Calu3 (cell line): ENCODE measurements at regions not wholly inside any gene's neighbourhood (a gene's known extent, or its start where the extent isn't known, plus 50 kb on each side); places are given as distances from the start of the nearest gene placed in this dataset.

Experiments
- BruUV-seq: library from RNA; stranded (reverse); fragments of 400-500 nt; replicated peaks from 2 replicates; lab custom pipeline; 2021; lab: Mats Ljungman, UMichigan
- CTCF ChIA-PET: fragments of 300-600 bp; sonication (Branson Sonifier 250); formaldehyde crosslinking; loops from one replicate; lab custom pipeline; 2022; ENCODE audit warnings: antibody characterized with exemption; lab: Charles Lee
- DNase-seq: peaks from one replicate; pipeline ENCODE4 v3.0.0; 2022
- H3K27ac Mint-ChIP-seq: one replicate; pipeline ENCODE4 v1.8.0; 2022; ENCODE audit warnings: mixed read lengths; ENCODE audit not compliant: unreplicated experiment
- H3K27me3 Mint-ChIP-seq: one replicate; pipeline ENCODE4 v1.8.0; 2022; ENCODE audit warnings: mixed read lengths; ENCODE audit not compliant: unreplicated experiment
- H3K36me3 Mint-ChIP-seq: one replicate; pipeline ENCODE4 v1.8.0; 2022; ENCODE audit warnings: mild to moderate bottlenecking, moderate library complexity, mixed read lengths; ENCODE audit not compliant: insufficient read depth, unreplicated experiment
- H3K4me1 Mint-ChIP-seq: one replicate; pipeline ENCODE4 v1.8.0; 2022; ENCODE audit warnings: mild to moderate bottlenecking, low read depth, mixed read lengths; ENCODE audit not compliant: unreplicated experiment
- H3K4me3 Mint-ChIP-seq: one replicate; pipeline ENCODE4 v1.8.0; 2022; ENCODE audit warnings: mild to moderate bottlenecking, low read depth, moderate library complexity, mixed read lengths; ENCODE audit not compliant: unreplicated experiment
- H3K9me3 Mint-ChIP-seq: one replicate; pipeline ENCODE4 v1.8.0; 2022; ENCODE audit warnings: low read depth, mixed read lengths; ENCODE audit not compliant: unreplicated experiment
- CTCF ChIP-seq: fragments of 200-600 bp; IDR thresholded peaks from one replicate; pipeline ENCODE4 v1.8.0; 2022; ENCODE audit warnings: antibody characterized with exemption; ENCODE audit not compliant: unreplicated experiment
- intact Hi-C: fragments of 100-400 bp; cut with micrococcal nuclease; formaldehyde crosslinking; loops from one replicate; pipeline ENCODE4 v1.10.0; 2022; ENCODE audit not compliant: unreplicated experiment

- no peaks in the 10 kb centered on the region for H3K9me3 Mint-ChIP-seq
- CTCF ChIA-PET: no interaction called here
Measured at GRCh38 chr11:19571906-19572305, 140.7 kb upstream of the NAV2 start.

GRCh38 chr11:19570889-19571288 lies 141.7 kb upstream of the NAV2 start:
- Mint-ChIP-seq H3K36me3 (no peaks in the 10 kb centered on the region), H3K4me3 (no peak overlapping the region), H3K27ac (no peak overlapping the region), H3K4me1 (no peaks in the 10 kb centered on the region), H3K9me3 (no peaks in the 10 kb centered on the region), H3K27me3 (peaks cover 42% of the 10 kb centered on the region)
- TF ChIP-seq CTCF: no peak
- intact Hi-C loops: no loop called here
- no TSS peak for BruUV-seq
- no peak for DNase-seq
- CTCF ChIA-PET: no interaction called here

More at GRCh38 chr11:19571906-19572305, 140.7 kb upstream of the NAV2 start:
- BruUV-seq: no TSS peak
- no peak for TF ChIP-seq CTCF
- Mint-ChIP-seq H3K4me3 (no peak overlapping the region), H3K27ac (no peak overlapping the region), H3K4me1 (no peaks in the 10 kb centered on the region), H3K27me3 (peaks cover 42% of the 10 kb centered on the region), H3K36me3 (no peaks in the 10 kb centered on the region)
- intact Hi-C loops: no loop called here
- no peak for DNase-seq

GRCh38 chr11:19567996-19568395 lies 144.6 kb upstream of the NAV2 start:
- intact Hi-C loops: loop anchor here (10.0 kb wide), 1 partner anchor 787 kb away; no protein-coding TSS in a partner anchor
- no TSS peak for BruUV-seq
- CTCF ChIA-PET: interaction anchor here (1.3 to 1.5 kb wide), 2 partner anchors 175 to 336 kb away, joined by 3 read pairs; no protein-coding TSS in a partner anchor

GRCh38 chr11:19566583-19567379 lies 145.9 kb upstream of the NAV2 start:
- TF ChIP-seq CTCF: no peak
- Mint-ChIP-seq H3K4me3 (no peak overlapping the region), H3K36me3 (no peaks in the 10 kb centered on the region), H3K27me3 (peaks cover 44% of the 10 kb centered on the region), H3K4me1 (no peaks in the 10 kb centered on the region), H3K27ac (no peak overlapping the region), H3K9me3 (no peaks in the 10 kb centered on the region)
- no peak for DNase-seq
- CTCF ChIA-PET: interaction anchor here (1.3 to 1.5 kb wide), 2 partner anchors 176 to 337 kb away, joined by 3 read pairs; no protein-coding TSS in a partner anchor
- no TSS peak for BruUV-seq
- intact Hi-C loops: loop anchor here (10.0 kb wide), 1 partner anchor 788 kb away; no protein-coding TSS in a partner anchor

More at GRCh38 chr11:19567996-19568395, 144.6 kb upstream of the NAV2 start:
- Mint-ChIP-seq H3K4me3 (no peak overlapping the region), H3K27me3 (peaks cover 37% of the 10 kb centered on the region), H3K27ac (no peak overlapping the region), H3K9me3 (no peaks in the 10 kb centered on the region), H3K4me1 (no peaks in the 10 kb centered on the region), H3K36me3 (no peaks in the 10 kb centered on the region)
- no peak for DNase-seq
- no peak for TF ChIP-seq CTCF
